HG03520 (cell line): ENCODE measurements at regions not wholly inside any gene's neighbourhood (a gene's known extent, or its start where the extent isn't known, plus 50 kb on each side); places are given as distances from the start of the nearest gene placed in this dataset.

Experiments
- ATAC-seq: cut with Tn5 transposase; IDR thresholded peaks from one replicate; pipeline ENCODE4 v1.9.1; 2021; ENCODE audit warnings: mild to moderate bottlenecking, moderate library complexity; ENCODE audit not compliant: unreplicated experiment

GRCh38 chr10:59079386-59080226, 96.8 kb upstream of the PHYHIPL start:
- no peak for ATAC-seq

- no peak for ATAC-seq
Measured at GRCh38 chr10:59082249-59082648, 94.2 kb upstream of the PHYHIPL start.

- ATAC-seq = no peak
Measured at GRCh38 chr10:59085054-59085453, 91.4 kb upstream of the PHYHIPL start.

GRCh38 chr10:59085711-59086502, 90.5 kb upstream of the PHYHIPL start:
- no peak for ATAC-seq

DNA sequence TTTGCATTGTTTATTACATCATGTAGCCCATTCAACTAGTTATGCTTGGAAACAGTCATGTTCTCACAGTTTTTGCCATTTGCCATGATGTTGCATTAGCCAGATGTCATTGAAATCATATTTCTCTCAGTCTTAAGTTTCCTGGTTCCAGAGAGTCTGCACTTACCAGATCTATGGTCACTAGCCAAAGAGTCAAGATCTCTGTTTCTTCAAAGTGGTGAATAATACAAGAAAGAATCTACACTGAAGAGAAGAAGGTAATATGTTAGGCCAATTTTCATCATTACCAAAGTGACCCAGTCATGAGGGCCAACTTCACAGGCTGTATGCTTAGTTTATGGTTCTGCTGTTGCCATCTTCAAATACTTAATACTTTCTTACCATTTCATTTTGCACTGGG, 89.0 kb upstream of the PHYHIPL start:
- ATAC-seq = no peak

- ATAC-seq = no peak
Measured at GRCh38 chr10:59088912-59089573, 87.4 kb upstream of the PHYHIPL start.

DNA sequence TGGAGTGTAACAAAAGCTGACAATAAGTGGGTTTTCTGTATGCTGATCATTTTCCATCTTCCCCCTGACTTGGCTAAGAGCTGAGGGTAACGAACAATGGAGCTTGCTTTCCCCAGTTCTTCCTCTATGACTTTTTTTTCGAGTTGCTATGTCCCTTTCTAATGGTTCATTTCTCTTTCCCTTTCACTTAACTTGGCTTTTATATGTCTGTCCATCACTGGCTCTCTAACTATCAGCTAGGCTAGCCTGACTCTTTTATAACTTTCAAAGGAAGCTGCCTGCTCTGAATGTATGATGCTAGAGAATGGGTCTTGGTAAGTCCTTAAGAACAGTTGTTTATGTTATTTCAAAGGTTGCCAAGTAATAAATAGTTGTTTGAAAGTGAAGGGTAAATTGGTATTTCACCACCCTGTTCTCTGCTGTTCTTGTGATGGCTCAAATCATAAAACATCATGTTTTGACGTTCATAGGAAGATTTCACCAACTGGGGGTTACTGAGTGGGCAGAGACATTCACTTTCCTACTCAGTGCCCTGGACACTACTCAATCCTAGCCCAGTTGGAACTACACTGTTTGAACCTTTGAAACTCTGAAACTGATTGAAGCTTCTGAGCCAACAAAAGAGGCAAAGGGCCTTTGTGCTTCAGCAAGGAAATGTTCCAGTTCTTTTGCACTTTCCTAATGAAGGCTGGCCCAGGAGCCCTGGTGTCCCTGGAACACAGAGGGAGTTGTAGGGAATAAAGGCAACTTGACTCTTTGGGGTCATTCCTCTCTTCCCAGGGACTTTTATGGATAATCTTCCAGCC, 85.4 kb upstream of the PHYHIPL start:
- no peak for ATAC-seq

GRCh38 chr10:59093461-59093860, 83.0 kb upstream of the PHYHIPL start:
- no peak for ATAC-seq

DNA sequence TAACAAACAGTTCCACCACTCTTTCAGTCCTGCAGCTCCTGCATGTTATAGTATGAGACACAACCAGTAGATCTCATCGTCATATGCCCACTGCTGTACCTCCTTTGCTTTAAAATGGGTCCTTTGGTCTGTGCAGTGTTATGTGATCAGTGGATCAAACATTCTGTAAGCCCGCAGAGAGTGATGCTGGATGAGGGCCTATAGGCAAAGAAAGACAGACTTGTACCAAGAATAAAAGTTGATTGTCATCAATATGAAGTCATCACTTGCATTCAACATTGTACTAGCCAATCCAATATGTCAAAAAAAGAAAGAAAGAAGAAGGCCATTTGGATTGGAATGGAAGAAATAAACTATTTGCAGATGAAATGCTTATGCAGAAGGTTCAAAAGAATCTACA, 79.8 kb upstream of the PHYHIPL start:
- ATAC-seq = no peak

GRCh38 chr10:59098387-59098786, 78.1 kb upstream of the PHYHIPL start:
- no peak for ATAC-seq

DNA sequence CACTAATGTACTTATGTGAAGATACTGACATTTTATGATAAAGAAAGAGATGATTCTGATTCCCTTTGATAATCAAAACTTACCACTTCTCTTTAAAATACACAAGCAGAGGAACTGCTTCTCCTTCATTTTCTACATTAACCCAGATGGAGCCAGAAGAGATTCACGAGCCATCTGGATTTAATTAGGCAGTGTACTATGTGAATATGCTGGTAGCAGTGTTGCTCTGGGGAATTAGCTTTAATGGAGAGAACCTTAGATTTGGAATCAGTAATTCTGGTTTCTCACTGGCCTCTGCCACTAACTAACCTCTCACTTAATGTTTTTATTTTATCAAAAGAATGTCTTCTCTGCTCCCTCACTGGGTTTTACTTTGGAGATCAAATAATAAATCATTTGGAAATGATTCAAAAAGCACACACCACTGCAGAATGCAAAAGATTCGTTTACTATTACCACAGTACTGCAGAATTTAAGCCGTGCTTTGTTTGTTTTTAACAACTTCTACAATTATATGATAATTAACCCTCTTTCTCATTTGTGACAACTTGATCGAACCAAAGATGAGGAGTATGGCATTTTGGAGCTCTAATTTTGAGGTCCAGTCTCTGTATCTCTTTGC, 77.5 kb upstream of the PHYHIPL start:
- ATAC-seq = no peak

- no peak for ATAC-seq
Measured at GRCh38 chr10:59099481-59099880, 77.0 kb upstream of the PHYHIPL start.

DNA sequence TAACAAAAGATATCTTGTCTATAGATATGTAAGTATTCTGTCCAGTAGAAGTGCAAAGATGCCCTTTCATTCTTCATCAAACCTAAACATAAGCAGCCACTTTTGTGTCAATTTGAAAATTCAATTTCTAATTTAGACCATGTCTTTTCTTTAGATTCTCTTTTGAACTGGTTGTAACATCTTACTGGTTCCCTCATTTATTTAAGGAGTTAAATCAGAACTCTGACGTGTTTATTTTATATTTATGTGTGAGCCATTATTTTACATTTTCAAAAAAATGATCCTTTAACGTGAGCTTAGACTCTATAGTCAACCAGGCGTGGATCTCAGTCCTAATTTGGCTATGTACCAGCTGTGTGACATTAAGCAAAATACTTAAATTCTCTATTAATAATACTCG, 74.0 kb upstream of the PHYHIPL start:
- ATAC-seq = no peak

DNA sequence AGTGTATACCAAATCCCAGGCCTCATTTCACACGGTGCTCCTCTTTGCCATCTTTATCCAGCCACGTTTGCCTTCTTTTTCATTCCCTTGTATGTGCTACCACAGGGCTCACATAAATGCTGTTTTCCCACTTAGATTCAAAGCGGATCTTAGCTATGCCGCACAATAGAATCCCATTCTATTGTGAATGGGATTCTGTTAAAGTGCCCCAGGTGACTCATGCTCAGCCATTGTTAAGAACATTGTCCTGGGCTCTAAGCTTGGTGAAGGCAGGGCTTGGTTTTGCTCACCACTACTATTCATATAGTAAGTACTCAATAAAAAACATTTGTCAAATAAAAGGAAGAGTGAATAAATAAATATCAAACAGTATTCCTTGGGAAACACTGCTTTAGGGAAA, 72.3 kb upstream of the PHYHIPL start:
- no peak for ATAC-seq

- ATAC-seq = peak; percentile 61
Measured at GRCh38 chr10:59106441-59106840, 70.0 kb upstream of the PHYHIPL start.

DNA sequence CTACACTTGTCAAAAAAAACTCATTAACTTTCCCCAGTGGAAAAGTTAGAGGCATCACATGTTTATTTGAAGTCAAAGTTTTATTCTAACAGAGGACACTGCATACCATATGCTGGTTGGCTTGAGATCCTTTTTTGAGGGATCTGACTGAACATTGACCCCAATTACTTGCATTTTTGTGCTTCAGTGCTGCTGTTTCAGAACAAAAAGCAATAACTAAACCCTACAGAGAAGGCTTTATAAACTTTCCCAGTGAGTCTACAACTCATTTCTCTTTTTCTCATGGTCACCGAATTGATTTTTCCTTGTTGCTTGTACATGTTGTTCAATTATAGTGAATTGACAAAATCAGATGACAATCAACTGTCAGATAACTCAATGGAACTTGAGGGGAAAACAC, 69.3 kb upstream of the PHYHIPL start:
- ATAC-seq = no peak

DNA sequence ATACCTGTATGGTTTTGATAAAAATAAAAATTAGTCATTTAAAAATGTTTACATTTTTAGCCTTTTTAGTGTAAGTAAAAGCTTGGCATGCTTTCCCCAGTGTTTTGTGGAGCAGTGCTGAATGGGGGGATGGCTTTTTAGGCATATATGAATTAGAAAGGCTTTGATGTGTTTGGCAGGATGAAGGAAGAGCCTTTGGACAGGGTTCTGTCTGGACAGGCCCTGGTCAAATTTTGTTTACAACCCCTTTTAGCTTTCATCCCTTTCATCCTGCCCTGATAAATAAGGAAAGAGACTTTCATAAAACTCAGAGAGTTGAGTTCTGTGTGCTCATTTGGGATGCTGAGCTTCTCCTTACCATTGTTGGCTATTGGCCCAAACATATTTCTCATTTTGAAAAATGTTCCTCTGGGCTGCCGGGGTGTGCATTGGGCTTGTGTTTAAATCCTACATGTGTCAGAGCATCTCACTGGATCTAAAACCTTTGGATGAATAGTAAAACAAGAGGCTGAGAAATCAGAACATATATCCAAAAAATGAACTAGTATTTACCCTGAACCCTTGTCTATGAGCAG, 68.1 kb upstream of the PHYHIPL start:
- no peak for ATAC-seq

GRCh38 chr10:59108886-59109288, 67.6 kb upstream of the PHYHIPL start:
- no peak for ATAC-seq

DNA sequence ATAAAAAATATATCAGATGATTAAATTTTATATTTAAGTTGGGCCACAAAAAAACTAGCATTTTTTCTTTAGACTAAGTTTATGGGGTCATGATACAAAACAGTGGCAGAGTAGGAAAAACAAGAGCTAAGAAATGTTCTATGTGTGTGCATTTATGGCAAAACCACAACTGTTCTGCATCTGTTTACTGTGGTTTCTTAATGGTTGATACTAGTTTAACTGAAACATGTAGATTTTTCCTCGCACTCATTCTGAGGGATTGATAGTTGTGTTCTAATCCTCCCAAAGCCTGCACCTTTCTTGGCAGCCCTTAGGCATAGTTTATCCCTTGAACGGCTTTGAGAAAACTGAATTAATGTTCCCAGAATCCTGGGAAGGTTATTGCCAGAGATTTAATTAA, 66.6 kb upstream of the PHYHIPL start:
- ATAC-seq = no peak

GRCh38 chr10:59124187-59124586, 52.3 kb upstream of the PHYHIPL start:
- ATAC-seq = no peak
